NT2/D1 (cell line): ENCODE measurements at regions not wholly inside any gene's neighbourhood (a gene's known extent, or its start where the extent isn't known, plus 50 kb on each side); places are given as distances from the start of the nearest gene placed in this dataset.

Experiments
- SUZ12 ChIP-seq: IDR thresholded peaks from 2 replicates; pipeline ENCODE4 v1.6.1; 2011; ENCODE audit not compliant: insufficient read length, insufficient read depth; ENCODE audit errors: extremely low read depth
- YY1 ChIP-seq: IDR thresholded peaks from 2 replicates; pipeline ENCODE4 v1.6.1; 2011; ENCODE audit not compliant: insufficient read length, insufficient read depth
- ZNF274 ChIP-seq: IDR thresholded peaks from 2 replicates; pipeline ENCODE4 v1.6.1; 2011; ENCODE audit warnings: mild to moderate bottlenecking, low read depth, low read length

GRCh38 chr2:216984937-216985336, 125.1 kb upstream of the TNP1 start:
- no peak for TF ChIP-seq ZNF274
- no peak for TF ChIP-seq SUZ12
- no peak for TF ChIP-seq YY1
